ENCODE measurements at regions not wholly inside any gene's neighbourhood (a gene's known extent, or its start where the extent isn't known, plus 50 kb on each side); places are given as distances from the start of the nearest gene placed in this dataset.

- Mint-ChIP-seq H3K9me3 (peaks cover 15% of the 10 kb centered on the region), H3K4me1 (peaks cover 32% of the 10 kb centered on the region), H3K27me3 (ENCODE audit: low read depth) (no peaks in the 10 kb centered on the region), H3K36me3 (no peaks in the 10 kb centered on the region), H3K4me3 (no peak overlapping the region), H3K27ac (peak overlapping the region; percentile 34)
- TF ChIP-seq CTCF (IDR thresholded peaks at IDR 0.05; ENCODE audit: unreplicated experiment), result no peak
- no peak for DNase-seq (ENCODE audit: low spot score in 2 of 2, unreplicated experiment in 2 of 2)
These were observed 142.4 kb upstream of the CPXCR1 start for GRCh38 chrX:88604433-88605221.

GRCh38 chrX:88605222-88605583 is 141.8 kb upstream of the CPXCR1 start:
- Mint-ChIP-seq H3K36me3 (no peaks in the 10 kb centered on the region), H3K4me1 (peaks cover 32% of the 10 kb centered on the region), H3K27me3 (ENCODE audit: low read depth) (no peaks in the 10 kb centered on the region), H3K4me3 (no peak overlapping the region), H3K27ac (no peak overlapping the region), H3K9me3 (peaks cover 9% of the 10 kb centered on the region)
- DNase-seq (ENCODE audit: low spot score in 2 of 2, unreplicated experiment in 2 of 2), result no peak
- no peak for TF ChIP-seq CTCF (IDR thresholded peaks at IDR 0.05; ENCODE audit: unreplicated experiment)

- Mint-ChIP-seq H3K27ac (peak overlapping the region; percentile 62), H3K4me3 (peak overlapping the region; percentile 65)
- no peak for TF ChIP-seq CTCF (IDR thresholded peaks at IDR 0.05; ENCODE audit: unreplicated experiment)
These were observed 134.1 kb upstream of the CPXCR1 start for GRCh38 chrX:88612870-88613329.

GRCh38 chrX:88613338-88613737 is 133.7 kb upstream of the CPXCR1 start:
- no peak for DNase-seq (ENCODE audit: low spot score in 2 of 2, unreplicated experiment in 2 of 2)
- Mint-ChIP-seq H3K27me3 (ENCODE audit: low read depth) (no peaks in the 10 kb centered on the region), H3K36me3 (no peaks in the 10 kb centered on the region), H3K27ac (no peak overlapping the region), H3K4me3 (peak overlapping the region; percentile 65), H3K9me3 (peaks cover 20% of the 10 kb centered on the region), H3K4me1 (peaks cover 6% of the 10 kb centered on the region)
- TF ChIP-seq CTCF (IDR thresholded peaks at IDR 0.05; ENCODE audit: unreplicated experiment), result peak; percentile 53

More at GRCh38 chrX:88612870-88613329, 134.1 kb upstream of the CPXCR1 start:
- H3K36me3 Mint-ChIP-seq, result no peaks in the 10 kb centered on the region
- no peaks in the 10 kb centered on the region for H3K27me3 Mint-ChIP-seq (ENCODE audit: low read depth)
- H3K4me1 Mint-ChIP-seq, result peaks cover 10% of the 10 kb centered on the region
- peaks cover 17% of the 10 kb centered on the region for H3K9me3 Mint-ChIP-seq
- DNase-seq (ENCODE audit: low spot score in 2 of 2, unreplicated experiment in 2 of 2), result no peak

- TF ChIP-seq CTCF (IDR thresholded peaks at IDR 0.05; ENCODE audit: unreplicated experiment), result no peak
These were observed 125.7 kb upstream of the CPXCR1 start for GRCh38 chrX:88621278-88621677.

More at GRCh38 chrX:88621278-88621677, 125.7 kb upstream of the CPXCR1 start:
- no peak overlapping the region for H3K4me3 Mint-ChIP-seq
- H3K9me3 Mint-ChIP-seq, result peaks cover 19% of the 10 kb centered on the region
- no peaks in the 10 kb centered on the region for H3K27me3 Mint-ChIP-seq (ENCODE audit: low read depth)
- H3K4me1 Mint-ChIP-seq, result no peaks in the 10 kb centered on the region
- H3K36me3 Mint-ChIP-seq, result no peaks in the 10 kb centered on the region
- DNase-seq (ENCODE audit: low spot score in 2 of 2, unreplicated experiment in 2 of 2), result no peak
- H3K27ac Mint-ChIP-seq, result no peak overlapping the region

Measured in mesothelial cell of epicardium (in vitro differentiated cells).